GM23338 (cell line): ENCODE measurements at regions not wholly inside any gene's neighbourhood (a gene's known extent, or its start where the extent isn't known, plus 50 kb on each side); places are given as distances from the start of the nearest gene placed in this dataset.

Experiments used
- ATAC-seq: fragments of 200-7000 bp; cut with Tn5 transposase; 3 replicates; pipeline ENCODE4 v1.9.1; 2020
- DNase-seq: peaks from one replicate; pipeline ENCODE4 v3.0.0-alpha.2; 2015; ENCODE audit warnings: low spot score
- H2AFZ ChIP-seq: fragments of 200-600 bp; sonication (generic); 2 replicates; pipeline ENCODE4 v1.8.0; 2016; ENCODE audit warnings: antibody characterized with exemption, mild to moderate bottlenecking, moderate library complexity
- H3F3A ChIP-seq: fragments of 200-600 bp; sonication (generic); replicated peaks from 2 replicates; pipeline ENCODE4 v1.8.0; 2017; ENCODE audit warnings: antibody characterized with exemption, mixed run types, low read depth
- H3K27ac ChIP-seq: fragments of 200-600 bp; sonication (generic); 2 replicates; pipeline ENCODE4 v1.6.1; 2016; ENCODE audit warnings: low read depth
- H3K27me3 ChIP-seq: fragments of 200-600 bp; sonication (generic); 2 replicates; pipeline ENCODE4 v1.8.0; 2016; ENCODE audit warnings: mild to moderate bottlenecking, mixed run types, moderate library complexity; ENCODE audit not compliant: insufficient read depth
- H3K36me3 ChIP-seq: fragments of 200-600 bp; sonication (generic); 2 replicates; pipeline ENCODE4 v1.8.0; 2016; ENCODE audit warnings: mild to moderate bottlenecking; ENCODE audit not compliant: insufficient read depth
- H3K4me1 ChIP-seq: fragments of 200-600 bp; sonication (generic); 2 replicates; pipeline ENCODE4 v1.8.0; 2016; ENCODE audit warnings: mild to moderate bottlenecking, moderate library complexity; ENCODE audit not compliant: insufficient read depth
- H3K4me2 ChIP-seq: fragments of 200-600 bp; sonication (generic); 2 replicates; pipeline ENCODE4 v1.7.1; 2017; ENCODE audit warnings: mixed run types
- H3K4me3 ChIP-seq: fragments of 200-600 bp; sonication (generic); 2 replicates; pipeline ENCODE4 v1.6.1; 2016; ENCODE audit warnings: mixed run types
- H3K79me2 ChIP-seq: fragments of 200-600 bp; sonication (generic); replicated peaks from 2 replicates; pipeline ENCODE4 v1.8.0; 2017; ENCODE audit warnings: mild to moderate bottlenecking; ENCODE audit not compliant: insufficient read depth
- H3K9me2 ChIP-seq: fragments of 200-600 bp; sonication (generic); 2 replicates; pipeline ENCODE4 v1.8.0; 2017; ENCODE audit not compliant: insufficient read depth
- H4K20me1 ChIP-seq: fragments of 200-600 bp; sonication (generic); replicated peaks from 2 replicates; pipeline ENCODE4 v1.8.0; 2017; ENCODE audit warnings: mild to moderate bottlenecking; ENCODE audit not compliant: insufficient read depth
- H3K27ac Mint-ChIP-seq: 2 replicates; pipeline ENCODE4 v1.8.0; 2020; ENCODE audit warnings: inconsistent platforms, mild to moderate bottlenecking, moderate library complexity, mixed read lengths
- H3K27me3 Mint-ChIP-seq: 3 replicates; pipeline ENCODE4 v1.8.0; 2022; ENCODE audit warnings: low read depth, mild to moderate bottlenecking, moderate library complexity, mixed read lengths, inconsistent platforms; ENCODE audit not compliant: insufficient read depth, poor library complexity
- H3K36me3 Mint-ChIP-seq: 3 replicates; pipeline ENCODE4 v1.8.0; 2021; ENCODE audit warnings: low read depth, mild to moderate bottlenecking, inconsistent platforms, moderate library complexity, mixed read lengths
- H3K4me1 Mint-ChIP-seq: 3 replicates; pipeline ENCODE4 v1.8.0; 2020; ENCODE audit warnings: mild to moderate bottlenecking, inconsistent platforms, mixed read lengths
- H3K4me3 Mint-ChIP-seq: 3 replicates; pipeline ENCODE4 v1.8.0; 2021; ENCODE audit warnings: moderate library complexity, mild to moderate bottlenecking, inconsistent platforms, mixed read lengths
- H3K9me3 Mint-ChIP-seq: 3 replicates; pipeline ENCODE4 v1.8.0; 2020; ENCODE audit warnings: moderate library complexity, mild to moderate bottlenecking, inconsistent platforms, mixed read lengths
- CREB1 ChIP-seq: fragments of 250-450 bp; sonication (Bioruptor Pico); IDR thresholded peaks from 2 replicates; pipeline ENCODE4 v1.5.0; 2020; ENCODE audit warnings: low read depth, mild to moderate bottlenecking, moderate library complexity
- CTCF ChIP-seq, 2 experiments: fragments of 200-600 bp in 1 of 2; sonication (generic) in 1 of 2; conservative IDR thresholded peaks; 2 replicates each; pipeline versions ENCODE4 v1.5.1 to v1.6.1; 2016 to 2017; ENCODE audit warnings: antibody characterized with exemption in 2 of 2, low read depth in 2 of 2, mild to moderate bottlenecking in 2 of 2, moderate library complexity in 1 of 2
- EZH2 ChIP-seq: fragments of 200-600 bp; sonication (generic); IDR thresholded peaks from one replicate; pipeline ENCODE4 v1.8.0; 2017; ENCODE audit warnings: antibody characterized with exemption, mild to moderate bottlenecking, low read depth; ENCODE audit not compliant: unreplicated experiment
- EZH2phosphoT487 ChIP-seq: fragments of 200-600 bp; sonication (generic); IDR thresholded peaks from one replicate; pipeline ENCODE4 v1.8.1; 2018; ENCODE audit warnings: antibody characterized with exemption; ENCODE audit not compliant: unreplicated experiment
- JUNB ChIP-seq: IDR thresholded peaks from one replicate; pipeline ENCODE4 v1.6.1; 2016; ENCODE audit warnings: antibody characterized with exemption; ENCODE audit not compliant: unreplicated experiment
- ZNF114 ChIP-seq: fragments of 250-450 bp; sonication (Bioruptor Pico); IDR thresholded peaks from 2 replicates; pipeline ENCODE4 v1.5.0; 2020; ENCODE audit warnings: mild to moderate bottlenecking, moderate library complexity
- ZNF331 ChIP-seq: fragments of 250-450 bp; sonication (Bioruptor Pico); IDR thresholded peaks from 2 replicates; pipeline ENCODE4 v1.5.0; 2020; ENCODE audit warnings: low read depth, mild to moderate bottlenecking, moderate library complexity
- TF ChIP-seq, protein P1 (sequence below): fragments of 250-450 bp; sonication (Bioruptor Pico); IDR thresholded peaks from 2 replicates; pipeline ENCODE4 v1.5.0; 2020; ENCODE audit warnings: mild to moderate bottlenecking, moderate library complexity

DNA sequence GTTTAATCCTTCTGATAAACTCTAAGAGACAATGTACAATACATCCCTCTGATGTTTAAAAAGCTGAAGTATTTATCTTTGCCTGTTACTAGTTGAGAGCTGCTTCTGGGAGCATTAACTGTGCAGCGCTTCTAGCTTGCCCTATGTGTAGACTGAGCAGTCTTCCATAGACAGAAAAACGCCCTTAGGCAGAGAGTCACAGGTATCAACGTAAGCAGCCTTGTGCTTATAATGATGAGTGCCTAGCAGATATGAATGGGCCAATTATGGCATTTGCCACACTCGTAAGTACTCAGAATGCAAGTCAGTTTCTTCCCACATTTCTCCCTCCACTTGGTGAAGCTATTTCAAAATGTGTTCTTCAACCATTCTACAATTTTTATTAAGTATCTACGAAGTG, 731.1 kb upstream of the SLC8A1 start:
- no peaks in the 10 kb centered on the region for H3K36me3 ChIP-seq
- no peak for DNase-seq
- Mint-ChIP-seq H3K4me3 (no peak overlapping the region), H3K4me1 (peaks cover 5% of the 10 kb centered on the region), H3K9me3 (no peaks in the 10 kb centered on the region), H3K27me3 (peaks cover 1% of the 10 kb centered on the region), H3K36me3 (no peaks in the 10 kb centered on the region), H3K27ac (no peak overlapping the region)
- no peak overlapping the region for H3K4me3 ChIP-seq
- H3F3A ChIP-seq: no peaks in the 10 kb centered on the region
- no peaks in the 10 kb centered on the region for H3K27me3 ChIP-seq
- no peaks in the 10 kb centered on the region for H3K4me1 ChIP-seq
- no peak overlapping the region for H3K27ac ChIP-seq
- no peak for ATAC-seq
- no peak overlapping the region; the same call in 1 of the 2 replicates for H2AFZ ChIP-seq
- H4K20me1 ChIP-seq: no peaks in the 10 kb centered on the region
- TF ChIP-seq CREB1 (CRISPR knock-in tag): no peak
- TF ChIP-seq ZNF331: no peak
- TF ChIP-seq CTCF (conservative IDR thresholded peaks at IDR 0.05; ENCODE audit: low read depth in 2 of 2): no peak
- no peak for TF ChIP-seq EZH2
- TF ChIP-seq, protein P1, sequence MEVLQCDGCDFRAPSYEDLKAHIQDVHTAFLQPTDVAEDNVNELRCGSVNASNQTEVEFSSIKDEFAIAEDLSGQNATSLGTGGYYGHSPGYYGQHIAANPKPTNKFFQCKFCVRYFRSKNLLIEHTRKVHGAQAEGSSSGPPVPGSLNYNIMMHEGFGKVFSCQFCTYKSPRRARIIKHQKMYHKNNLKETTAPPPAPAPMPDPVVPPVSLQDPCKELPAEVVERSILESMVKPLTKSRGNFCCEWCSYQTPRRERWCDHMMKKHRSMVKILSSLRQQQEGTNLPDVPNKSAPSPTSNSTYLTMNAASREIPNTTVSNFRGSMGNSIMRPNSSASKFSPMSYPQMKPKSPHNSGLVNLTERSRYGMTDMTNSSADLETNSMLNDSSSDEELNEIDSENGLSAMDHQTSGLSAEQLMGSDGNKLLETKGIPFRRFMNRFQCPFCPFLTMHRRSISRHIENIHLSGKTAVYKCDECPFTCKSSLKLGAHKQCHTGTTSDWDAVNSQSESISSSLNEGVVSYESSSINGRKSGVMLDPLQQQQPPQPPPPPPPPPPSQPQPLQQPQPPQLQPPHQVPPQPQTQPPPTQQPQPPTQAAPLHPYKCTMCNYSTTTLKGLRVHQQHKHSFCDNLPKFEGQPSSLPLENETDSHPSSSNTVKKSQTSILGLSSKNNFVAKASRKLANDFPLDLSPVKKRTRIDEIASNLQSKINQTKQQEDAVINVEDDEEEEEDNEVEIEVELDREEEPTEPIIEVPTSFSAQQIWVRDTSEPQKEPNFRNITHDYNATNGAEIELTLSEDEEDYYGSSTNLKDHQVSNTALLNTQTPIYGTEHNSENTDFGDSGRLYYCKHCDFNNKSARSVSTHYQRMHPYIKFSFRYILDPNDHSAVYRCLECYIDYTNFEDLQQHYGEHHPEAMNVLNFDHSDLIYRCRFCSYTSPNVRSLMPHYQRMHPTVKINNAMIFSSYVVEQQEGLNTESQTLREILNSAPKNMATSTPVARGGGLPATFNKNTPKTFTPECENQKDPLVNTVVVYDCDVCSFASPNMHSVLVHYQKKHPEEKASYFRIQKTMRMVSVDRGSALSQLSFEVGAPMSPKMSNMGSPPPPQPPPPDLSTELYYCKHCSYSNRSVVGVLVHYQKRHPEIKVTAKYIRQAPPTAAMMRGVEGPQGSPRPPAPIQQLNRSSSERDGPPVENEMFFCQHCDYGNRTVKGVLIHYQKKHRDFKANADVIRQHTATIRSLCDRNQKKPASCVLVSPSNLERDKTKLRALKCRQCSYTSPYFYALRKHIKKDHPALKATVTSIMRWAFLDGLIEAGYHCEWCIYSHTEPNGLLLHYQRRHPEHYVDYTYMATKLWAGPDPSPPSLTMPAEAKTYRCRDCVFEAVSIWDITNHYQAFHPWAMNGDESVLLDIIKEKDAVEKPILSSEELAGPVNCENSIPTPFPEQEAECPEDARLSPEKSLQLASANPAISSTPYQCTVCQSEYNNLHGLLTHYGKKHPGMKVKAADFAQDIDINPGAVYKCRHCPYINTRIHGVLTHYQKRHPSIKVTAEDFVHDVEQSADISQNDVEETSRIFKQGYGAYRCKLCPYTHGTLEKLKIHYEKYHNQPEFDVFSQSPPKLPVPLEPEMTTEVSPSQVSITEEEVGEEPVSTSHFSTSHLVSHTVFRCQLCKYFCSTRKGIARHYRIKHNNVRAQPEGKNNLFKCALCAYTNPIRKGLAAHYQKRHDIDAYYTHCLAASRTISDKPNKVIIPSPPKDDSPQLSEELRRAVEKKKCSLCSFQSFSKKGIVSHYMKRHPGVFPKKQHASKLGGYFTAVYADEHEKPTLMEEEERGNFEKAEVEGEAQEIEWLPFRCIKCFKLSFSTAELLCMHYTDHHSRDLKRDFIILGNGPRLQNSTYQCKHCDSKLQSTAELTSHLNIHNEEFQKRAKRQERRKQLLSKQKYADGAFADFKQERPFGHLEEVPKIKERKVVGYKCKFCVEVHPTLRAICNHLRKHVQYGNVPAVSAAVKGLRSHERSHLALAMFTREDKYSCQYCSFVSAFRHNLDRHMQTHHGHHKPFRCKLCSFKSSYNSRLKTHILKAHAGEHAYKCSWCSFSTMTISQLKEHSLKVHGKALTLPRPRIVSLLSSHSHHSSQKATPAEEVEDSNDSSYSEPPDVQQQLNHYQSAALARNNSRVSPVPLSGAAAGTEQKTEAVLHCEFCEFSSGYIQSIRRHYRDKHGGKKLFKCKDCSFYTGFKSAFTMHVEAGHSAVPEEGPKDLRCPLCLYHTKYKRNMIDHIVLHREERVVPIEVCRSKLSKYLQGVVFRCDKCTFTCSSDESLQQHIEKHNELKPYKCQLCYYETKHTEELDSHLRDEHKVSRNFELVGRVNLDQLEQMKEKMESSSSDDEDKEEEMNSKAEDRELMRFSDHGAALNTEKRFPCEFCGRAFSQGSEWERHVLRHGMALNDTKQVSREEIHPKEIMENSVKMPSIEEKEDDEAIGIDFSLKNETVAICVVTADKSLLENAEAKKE (CRISPR knock-in tag): no peak
- no peak for TF ChIP-seq EZH2phosphoT487
- no peak for TF ChIP-seq JUNB
- TF ChIP-seq ZNF114 (CRISPR knock-in tag): no peak
- H3K9me2 ChIP-seq: no peaks in the 10 kb centered on the region
- H3K79me2 ChIP-seq: no peaks in the 10 kb centered on the region
- H3K4me2 ChIP-seq: no peak overlapping the region
